HG02973 (cell line): ENCODE measurements at regions not wholly inside any gene's neighbourhood (a gene's known extent, or its start where the extent isn't known, plus 50 kb on each side); places are given as distances from the start of the nearest gene placed in this dataset.

ENCODE experiments used
- ATAC-seq: cut with Tn5 transposase; IDR thresholded peaks from one replicate; pipeline ENCODE4 v1.9.1; 2021; ENCODE audit warnings: moderate library complexity; ENCODE audit not compliant: unreplicated experiment

- no peak for ATAC-seq
These were observed 804.6 kb upstream of the COX7C start for GRCh38 chr5:85813146-85813545.

GRCh38 chr5:85814596-85814995 is 803.1 kb upstream of the COX7C start:
- no peak for ATAC-seq

- no peak for ATAC-seq
These were observed 794.0 kb upstream of the COX7C start for GRCh38 chr5:85823462-85824426.

- no peak for ATAC-seq
These were observed 779.0 kb upstream of the COX7C start for GRCh38 chr5:85838781-85839180.

- no peak for ATAC-seq
These were observed 776.1 kb upstream of the COX7C start for GRCh38 chr5:85841653-85842052.

GRCh38 chr5:85843535-85843934 is 774.2 kb upstream of the COX7C start:
- ATAC-seq = no peak

- ATAC-seq = no peak
These were observed 768.3 kb upstream of the COX7C start for GRCh38 chr5:85849411-85849810.

GRCh38 chr5:85865296-85865695 is 752.4 kb upstream of the COX7C start:
- ATAC-seq = no peak

GRCh38 chr5:85868070-85868469 is 749.7 kb upstream of the COX7C start:
- no peak for ATAC-seq

- ATAC-seq = no peak
These were observed 723.7 kb upstream of the COX7C start for GRCh38 chr5:85893996-85894395.

GRCh38 chr5:85896514-85896913 is 721.2 kb upstream of the COX7C start:
- ATAC-seq = no peak

- ATAC-seq = no peak
These were observed 711.3 kb upstream of the COX7C start for GRCh38 chr5:85906460-85906859.

GRCh38 chr5:85910335-85910734 is 707.4 kb upstream of the COX7C start:
- no peak for ATAC-seq

- ATAC-seq = no peak
These were observed 696.8 kb upstream of the COX7C start for GRCh38 chr5:85920984-85921383.

- no peak for ATAC-seq
These were observed 696.2 kb upstream of the COX7C start for GRCh38 chr5:85921590-85921989.

GRCh38 chr5:85927632-85928031 is 690.1 kb upstream of the COX7C start:
- ATAC-seq = no peak

- ATAC-seq = no peak
These were observed 688.0 kb upstream of the COX7C start for GRCh38 chr5:85929713-85930112.

GRCh38 chr5:85931220-85931619 is 686.5 kb upstream of the COX7C start:
- ATAC-seq = no peak

GRCh38 chr5:85938201-85938600 is 679.5 kb upstream of the COX7C start:
- ATAC-seq = no peak

GRCh38 chr5:85951707-85952210 is 666.0 kb upstream of the COX7C start:
- no peak for ATAC-seq

GRCh38 chr5:85952680-85953079 is 665.1 kb upstream of the COX7C start:
- ATAC-seq = no peak

GRCh38 chr5:85967681-85968080 is 650.1 kb upstream of the COX7C start:
- no peak for ATAC-seq

GRCh38 chr5:85972539-85972938 is 645.2 kb upstream of the COX7C start:
- no peak for ATAC-seq
